ENCODE measurements at regions not wholly inside any gene's neighbourhood (a gene's known extent, or its start where the extent isn't known, plus 50 kb on each side); places are given as distances from the start of the nearest gene placed in this dataset.

GRCh38 chr5:42924686-42925085 lies 113.0 kb upstream of the SELENOP start:
- TF ChIP-seq CTCF (conservative IDR thresholded peaks at IDR 0.05; ENCODE audit: low read depth, low read length) (no peak), EZH2 (IDR thresholded peaks at IDR 0.05; ENCODE audit: borderline replicate concordance, low read depth, low read length, poor library complexity, severe bottlenecking) (no peak)
